Adipocyte (in vitro differentiated cells): ENCODE measurements at regions not wholly inside any gene's neighbourhood (a gene's known extent, or its start where the extent isn't known, plus 50 kb on each side); places are given as distances from the start of the nearest gene placed in this dataset.

Experiments used
- DNase-seq: peaks from one replicate; pipeline ENCODE4 v3.0.0-alpha.2; 2015; ENCODE audit warnings: low read depth
- H3K27me3 ChIP-seq: replicated peaks from 2 replicates; pipeline ENCODE4 v1.7.0; 2013; ENCODE audit warnings: mild to moderate bottlenecking, low read length, moderate library complexity; ENCODE audit not compliant: control insufficient read depth, insufficient read depth
- H3K36me3 ChIP-seq: 2 replicates; pipeline ENCODE4 v1.7.0; 2013; ENCODE audit warnings: low read length, mild to moderate bottlenecking, moderate library complexity; ENCODE audit not compliant: control insufficient read depth, insufficient read depth, severe bottlenecking
- H3K4me1 ChIP-seq: 2 replicates; pipeline ENCODE4 v1.7.0; 2013; ENCODE audit warnings: mild to moderate bottlenecking, low read length, moderate library complexity; ENCODE audit not compliant: control insufficient read depth, insufficient read depth
- H3K4me3 ChIP-seq: 2 replicates; pipeline ENCODE4 v1.7.0; 2013; ENCODE audit warnings: mild to moderate bottlenecking, low read length, moderate library complexity
- H3K9ac ChIP-seq: 2 replicates; pipeline ENCODE4 v1.7.0; 2013; ENCODE audit warnings: mild to moderate bottlenecking, low read length, moderate library complexity
- H3K9me3 ChIP-seq: 2 replicates; pipeline ENCODE4 v1.7.0; 2013; ENCODE audit warnings: mild to moderate bottlenecking, low read length, moderate library complexity; ENCODE audit not compliant: control insufficient read depth

GRCh38 chr10:128957221-128957620 is 509.8 kb upstream of the MGMT start:
- peaks cover 11% of the 10 kb centered on the region for H3K27me3 ChIP-seq
- H3K4me3 ChIP-seq, result no peak overlapping the region
- H3K9ac ChIP-seq, result no peak overlapping the region
- H3K9me3 ChIP-seq, result no peaks in the 10 kb centered on the region
- H3K4me1 ChIP-seq, result peaks cover 2% of the 10 kb centered on the region
- no peak for DNase-seq
- H3K36me3 ChIP-seq, result no peaks in the 10 kb centered on the region

DNA sequence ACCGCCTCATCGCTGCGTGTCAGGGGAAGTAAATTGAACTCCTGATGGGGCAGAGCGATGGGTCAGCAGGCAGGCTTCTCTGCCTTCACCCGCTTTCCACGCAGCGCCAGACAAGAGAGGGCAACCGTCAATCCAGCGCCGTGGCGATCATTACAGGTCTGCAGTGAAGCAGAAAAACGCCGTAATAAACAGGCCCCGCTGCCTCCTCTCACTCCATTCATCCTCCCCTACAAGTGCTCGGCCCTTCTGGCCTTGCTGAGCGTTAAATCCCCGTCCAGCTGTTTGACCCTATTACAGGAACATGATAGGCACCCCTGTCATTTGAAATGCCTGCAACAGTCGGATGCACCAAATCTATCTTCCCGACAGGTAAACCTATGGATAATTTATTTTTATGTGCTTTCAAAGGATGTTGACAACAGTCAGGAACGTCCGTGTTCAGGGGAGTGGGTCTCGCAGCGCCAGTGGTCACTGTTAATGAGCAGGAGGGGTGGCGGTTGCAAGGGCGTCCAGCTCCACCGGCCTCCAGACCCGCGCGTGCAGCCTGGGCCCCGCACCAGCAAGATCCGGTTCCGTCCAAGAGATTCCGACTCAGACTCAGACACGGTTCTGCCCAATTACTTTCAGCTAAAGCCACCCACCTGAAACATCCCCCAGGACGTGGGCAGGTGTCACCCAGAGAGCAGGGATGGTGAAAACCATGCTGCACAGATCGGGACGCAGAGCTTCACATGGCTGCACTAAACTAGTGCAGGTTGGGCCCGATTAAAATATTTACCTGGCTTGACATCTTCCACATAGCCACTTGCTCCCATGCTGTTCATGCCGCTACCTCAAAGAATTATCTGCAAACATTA is 508.0 kb upstream of the MGMT start:
- peaks cover 17% of the 10 kb centered on the region for H3K27me3 ChIP-seq
- no peaks in the 10 kb centered on the region for H3K9me3 ChIP-seq
- no peaks in the 10 kb centered on the region for H3K4me1 ChIP-seq
- H3K4me3 ChIP-seq, result no peak overlapping the region
- H3K36me3 ChIP-seq, result no peaks in the 10 kb centered on the region
- DNase-seq, result no peak
- no peak overlapping the region for H3K9ac ChIP-seq

DNA sequence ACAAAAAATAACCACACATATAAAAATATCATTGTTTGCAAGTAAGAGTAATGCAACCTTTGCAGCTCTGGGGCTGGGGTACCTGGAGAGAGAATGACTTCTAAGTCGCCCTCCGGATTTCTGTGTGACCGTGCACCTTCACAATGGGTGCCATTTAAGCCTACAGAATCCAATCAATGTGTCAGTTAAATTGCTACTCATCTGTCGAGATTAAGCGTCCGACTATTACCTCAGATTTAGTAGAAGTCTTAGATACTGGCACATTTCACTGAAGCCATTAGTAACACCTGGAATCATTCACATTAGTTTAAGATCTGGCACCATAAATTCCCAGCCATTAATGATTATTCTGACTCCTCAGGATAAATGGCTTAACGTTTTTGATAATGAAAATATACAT is 507.3 kb upstream of the MGMT start:
- no peak overlapping the region for H3K9ac ChIP-seq
- no peaks in the 10 kb centered on the region for H3K9me3 ChIP-seq
- H3K4me1 ChIP-seq, result no peaks in the 10 kb centered on the region
- DNase-seq, result no peak
- H3K4me3 ChIP-seq, result no peak overlapping the region
- H3K36me3 ChIP-seq, result no peaks in the 10 kb centered on the region
- H3K27me3 ChIP-seq, result peaks cover 17% of the 10 kb centered on the region

GRCh38 chr10:128960517-128960916 is 506.5 kb upstream of the MGMT start:
- Histone ChIP-seq H3K4me3 (no peak overlapping the region), H3K27me3 (peaks cover 17% of the 10 kb centered on the region), H3K9ac (no peak overlapping the region), H3K9me3 (peaks cover 3% of the 10 kb centered on the region), H3K4me1 (no peaks in the 10 kb centered on the region), H3K36me3 (no peaks in the 10 kb centered on the region)
- DNase-seq, result no peak

DNA sequence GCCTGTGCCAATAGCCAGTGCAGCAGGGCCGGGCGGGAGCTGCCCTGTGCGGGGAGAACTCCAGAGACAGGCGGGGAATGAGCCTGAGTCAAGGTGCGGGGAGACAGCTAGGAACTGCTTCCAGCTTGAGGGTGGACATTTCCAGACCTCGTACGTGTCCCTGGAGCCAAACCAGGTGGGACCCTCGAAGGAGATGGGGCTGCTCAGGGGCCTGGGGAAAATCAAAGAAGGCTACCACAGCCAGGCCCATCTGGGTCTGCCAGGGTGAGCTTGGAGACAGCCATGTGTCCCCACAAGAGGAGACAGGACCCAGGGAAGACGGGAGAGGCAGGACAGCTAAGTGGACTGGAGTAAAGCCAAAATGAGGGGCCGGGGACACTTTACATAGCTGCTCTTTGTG is 504.9 kb upstream of the MGMT start:
- no peak overlapping the region for H3K4me3 ChIP-seq

GRCh38 chr10:128963211-128964099 is 503.6 kb upstream of the MGMT start:
- H3K27me3 ChIP-seq, result peaks cover 17% of the 10 kb centered on the region
- DNase-seq, result no peak
- no peaks in the 10 kb centered on the region for H3K36me3 ChIP-seq
- peaks cover 3% of the 10 kb centered on the region for H3K9me3 ChIP-seq
- no peak overlapping the region for H3K4me3 ChIP-seq
- no peak overlapping the region for H3K9ac ChIP-seq
- H3K4me1 ChIP-seq, result no peaks in the 10 kb centered on the region

More for the DNA sequence above, 504.9 kb upstream of the MGMT start:
- Histone ChIP-seq H3K36me3 (no peaks in the 10 kb centered on the region), H3K4me1 (no peaks in the 10 kb centered on the region), H3K27me3 (peaks cover 17% of the 10 kb centered on the region), H3K9ac (no peak overlapping the region), H3K9me3 (peaks cover 3% of the 10 kb centered on the region)
- no peak for DNase-seq

GRCh38 chr10:128964100-128964403 is 503.0 kb upstream of the MGMT start:
- H3K27me3 ChIP-seq, result peaks cover 17% of the 10 kb centered on the region
- H3K36me3 ChIP-seq, result no peaks in the 10 kb centered on the region
- no peak for DNase-seq
- no peaks in the 10 kb centered on the region for H3K4me1 ChIP-seq
- no peak overlapping the region for H3K4me3 ChIP-seq
- H3K9ac ChIP-seq, result no peak overlapping the region
- H3K9me3 ChIP-seq, result peaks cover 3% of the 10 kb centered on the region

DNA sequence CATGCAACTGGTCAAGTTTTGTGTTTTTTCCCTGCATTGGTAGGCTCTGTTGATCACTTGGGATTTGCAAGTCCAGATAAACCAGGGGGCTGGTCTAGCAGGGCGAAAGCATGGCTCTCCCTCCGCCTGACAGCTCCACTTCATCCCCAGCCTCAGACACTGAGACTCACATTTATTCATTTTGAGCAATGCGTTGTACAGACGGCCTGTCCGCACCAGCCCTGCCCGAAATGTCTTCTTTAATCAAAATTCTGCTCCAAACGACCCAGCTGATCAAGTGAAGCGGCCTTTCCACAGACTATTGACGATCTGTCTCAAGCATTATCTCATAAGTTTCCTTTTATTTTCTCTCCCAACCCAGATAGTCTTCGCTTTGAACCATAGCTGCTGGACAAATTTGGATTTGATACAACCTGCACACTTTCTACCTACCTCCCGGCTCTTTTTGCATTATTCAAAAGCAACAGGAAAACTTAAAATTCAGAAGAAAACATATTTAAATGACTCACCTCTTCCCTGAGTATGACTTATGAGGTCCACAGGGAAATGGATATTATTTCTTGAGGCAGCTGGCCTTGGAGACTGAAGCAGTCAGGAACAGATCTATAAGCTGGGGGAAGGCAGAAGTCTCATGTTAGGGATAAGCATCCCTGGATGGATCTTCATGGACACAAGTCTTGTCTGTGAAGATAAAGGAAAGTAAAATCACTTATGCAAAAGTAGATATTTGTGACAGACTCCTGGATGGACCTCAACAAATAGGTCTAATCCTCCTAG is 498.9 kb upstream of the MGMT start:
- DNase-seq, result no peak
- no peak overlapping the region for H3K4me3 ChIP-seq
- no peaks in the 10 kb centered on the region for H3K4me1 ChIP-seq
- H3K9me3 ChIP-seq, result peaks cover 3% of the 10 kb centered on the region
- H3K27me3 ChIP-seq, result peaks cover 6% of the 10 kb centered on the region
- H3K9ac ChIP-seq, result no peak overlapping the region
- H3K36me3 ChIP-seq, result no peaks in the 10 kb centered on the region

- Histone ChIP-seq H3K9me3 (peaks cover 3% of the 10 kb centered on the region), H3K4me1 (no peaks in the 10 kb centered on the region), H3K27me3 (peaks cover 9% of the 10 kb centered on the region), H3K4me3 (no peak overlapping the region), H3K9ac (no peak overlapping the region), H3K36me3 (no peaks in the 10 kb centered on the region)
- no peak for DNase-seq
Observed at GRCh38 chr10:128969551-128969950, 497.5 kb upstream of the MGMT start.

DNA sequence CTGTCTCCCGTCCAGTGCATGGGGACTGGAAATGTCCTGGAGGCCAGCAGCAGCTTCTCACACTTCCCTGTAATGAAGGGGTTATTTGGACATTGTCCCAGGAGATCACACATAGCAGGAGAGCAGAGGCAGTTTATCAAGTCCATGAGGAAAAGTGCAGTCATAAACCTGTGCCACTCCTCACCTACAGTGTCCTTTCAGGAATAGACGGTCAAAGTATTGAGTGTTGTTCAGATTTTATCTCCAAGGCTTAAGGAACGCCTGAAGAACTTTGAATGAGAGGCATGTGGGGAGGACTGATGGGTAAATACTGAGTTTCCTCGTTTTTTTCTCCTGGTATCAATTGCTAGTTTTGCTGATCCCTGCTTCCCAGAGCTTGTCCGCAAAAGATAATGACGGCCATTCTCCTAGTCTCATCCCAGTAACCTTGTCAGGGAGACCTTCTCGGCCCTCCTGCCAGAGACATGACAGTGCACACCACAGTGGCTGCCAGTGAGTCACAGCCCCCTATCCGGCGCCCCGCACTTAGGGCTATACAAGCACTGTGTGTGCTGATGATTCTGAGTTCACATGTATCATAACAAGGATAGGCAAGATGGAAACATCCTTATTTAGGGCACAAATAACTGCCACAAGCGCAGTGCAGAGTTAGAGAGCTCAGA is 495.5 kb upstream of the MGMT start:
- no peaks in the 10 kb centered on the region for H3K36me3 ChIP-seq
- H3K27me3 ChIP-seq, result peaks cover 11% of the 10 kb centered on the region
- no peak overlapping the region for H3K4me3 ChIP-seq
- DNase-seq, result no peak
- H3K4me1 ChIP-seq, result no peaks in the 10 kb centered on the region
- no peaks in the 10 kb centered on the region for H3K9me3 ChIP-seq
- H3K9ac ChIP-seq, result no peak overlapping the region
